ENCODE measurements at regions not wholly inside any gene's neighbourhood (a gene's known extent, or its start where the extent isn't known, plus 50 kb on each side); places are given as distances from the start of the nearest gene placed in this dataset.

- DNase-seq, result no peak
Measured at GRCh38 chr9:91042541-91042940, 240.9 kb downstream of the SYK start.

- DNase-seq, result no peak
Measured at GRCh38 chr9:91043056-91043810, 241.6 kb downstream of the SYK start.

GRCh38 chr9:91043811-91044175 lies 242.2 kb downstream of the SYK start:
- peak in 1 of 3 experiments; percentile 0 for DNase-seq

GRCh38 chr9:91044354-91044753 lies 242.7 kb downstream of the SYK start:
- no peak for DNase-seq

- no peak for DNase-seq
Measured at GRCh38 chr9:91045041-91045440, 243.4 kb downstream of the SYK start.

GRCh38 chr9:91047529-91047928 lies 245.9 kb downstream of the SYK start:
- no peak for DNase-seq

- DNase-seq, result no peak
Measured at GRCh38 chr9:91047993-91048607, 246.5 kb downstream of the SYK start.

- DNase-seq, result no peak
Measured at GRCh38 chr9:91048749-91049148, 247.1 kb downstream of the SYK start.

- DNase-seq, result no peak
Measured at GRCh38 chr9:91053824-91054223, 252.2 kb downstream of the SYK start.

- DNase-seq, result no peak
Measured at GRCh38 chr9:91055845-91056244, 254.2 kb downstream of the SYK start.

- no peak for DNase-seq
Measured at GRCh38 chr9:91056486-91056885, 254.9 kb downstream of the SYK start.

GRCh38 chr9:91056917-91057316 lies 255.3 kb downstream of the SYK start:
- DNase-seq, result no peak

GRCh38 chr9:91059713-91060112 lies 258.1 kb downstream of the SYK start:
- no peak for DNase-seq

- DNase-seq, result peak in 2 of 3 experiments; percentile 25 to 52
Measured at GRCh38 chr9:91060520-91061343, 259.1 kb downstream of the SYK start.

GRCh38 chr9:91061506-91061905 lies 259.9 kb downstream of the SYK start:
- DNase-seq, result no peak

- no peak for DNase-seq
Measured at GRCh38 chr9:91062281-91062680, 260.7 kb downstream of the SYK start.

GRCh38 chr9:91063471-91063870 lies 261.9 kb downstream of the SYK start:
- DNase-seq, result no peak

GRCh38 chr9:91065231-91066041 lies 263.8 kb downstream of the SYK start:
- no peak for DNase-seq

GRCh38 chr9:91066042-91066415 lies 264.4 kb downstream of the SYK start:
- no peak for DNase-seq

GRCh38 chr9:91066856-91067255 lies 265.2 kb downstream of the SYK start:
- DNase-seq, result no peak

- no peak for DNase-seq
Measured at GRCh38 chr9:91067306-91067860, 265.8 kb downstream of the SYK start.

- peak in 1 of 3 experiments; percentile 24 for DNase-seq
Measured at GRCh38 chr9:91071184-91071990, 269.8 kb downstream of the SYK start.
